SHP77 treated with DMSO at 0.1 percent for 48 hours (cell line): ENCODE measurements at regions not wholly inside any gene's neighbourhood (a gene's known extent, or its start where the extent isn't known, plus 50 kb on each side); places are given as distances from the start of the nearest gene placed in this dataset.
A peak's percentile ranks its signal among the peaks of the same experiment; 100 is the strongest.

Experiments used
- DNase-seq: peaks from one replicate; lab custom pipeline; 2025; lab: John Stamatoyannopoulos, UW

DNA sequence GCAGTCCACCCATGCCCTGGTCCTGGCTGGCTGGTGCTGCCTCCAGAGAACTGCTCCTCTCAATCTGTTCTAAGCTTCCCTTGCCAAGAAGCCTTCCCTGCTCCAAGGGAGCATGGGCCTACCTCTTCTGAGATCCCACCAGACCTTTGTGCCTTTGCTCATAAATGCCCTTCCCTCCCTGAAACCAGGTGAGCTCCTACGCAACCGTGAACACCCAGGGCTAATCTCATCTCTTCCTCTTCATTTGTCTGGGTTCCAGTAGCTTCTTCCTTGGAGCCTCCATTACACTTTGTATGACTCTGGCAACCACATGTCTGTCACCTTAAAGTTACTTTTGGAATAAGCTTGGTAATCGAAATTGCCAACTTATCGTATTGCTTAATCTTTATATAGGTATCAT is 270.6 kb downstream of the PBX3 start:
- DNase-seq = no peak

DNA sequence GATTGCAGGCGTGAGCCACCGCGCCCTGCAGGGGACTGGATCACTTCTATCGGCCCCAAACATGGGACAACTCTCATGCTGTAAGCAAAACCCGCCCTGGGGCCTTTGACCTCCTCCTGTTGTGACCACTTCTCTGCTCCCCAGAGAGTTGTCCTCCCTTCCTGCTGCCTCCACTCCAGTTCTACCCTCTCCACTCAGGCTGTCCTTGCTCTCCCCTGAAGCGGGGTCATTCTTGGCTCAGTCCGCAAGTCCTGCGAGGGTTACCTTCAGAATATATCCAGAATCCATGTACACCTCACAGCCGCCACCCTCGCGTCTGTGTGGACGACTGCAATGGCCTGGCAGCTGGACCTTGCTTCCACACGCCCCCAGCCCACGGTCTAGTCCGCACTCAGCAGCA is 273.7 kb downstream of the PBX3 start:
- DNase-seq = no peak

DNA sequence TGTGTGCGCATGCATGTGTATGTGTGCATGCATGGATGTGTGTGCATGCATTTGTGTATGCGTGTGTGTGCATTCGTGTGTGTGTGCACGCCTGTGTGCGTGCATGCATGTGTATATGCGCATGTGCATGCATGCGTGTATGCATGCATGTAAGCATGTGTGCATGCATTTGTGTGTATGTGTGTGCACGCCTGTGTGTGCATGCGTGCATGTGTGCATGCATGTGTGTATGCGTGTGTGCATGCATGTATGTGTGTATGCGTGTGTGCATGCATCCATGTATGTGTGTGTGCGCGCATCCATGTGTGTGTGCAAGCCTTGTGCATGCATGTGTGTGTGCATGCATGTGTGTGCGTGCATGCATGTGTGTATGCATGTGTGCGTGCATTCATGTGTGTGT is 276.8 kb downstream of the PBX3 start:
- no peak for DNase-seq

DNA sequence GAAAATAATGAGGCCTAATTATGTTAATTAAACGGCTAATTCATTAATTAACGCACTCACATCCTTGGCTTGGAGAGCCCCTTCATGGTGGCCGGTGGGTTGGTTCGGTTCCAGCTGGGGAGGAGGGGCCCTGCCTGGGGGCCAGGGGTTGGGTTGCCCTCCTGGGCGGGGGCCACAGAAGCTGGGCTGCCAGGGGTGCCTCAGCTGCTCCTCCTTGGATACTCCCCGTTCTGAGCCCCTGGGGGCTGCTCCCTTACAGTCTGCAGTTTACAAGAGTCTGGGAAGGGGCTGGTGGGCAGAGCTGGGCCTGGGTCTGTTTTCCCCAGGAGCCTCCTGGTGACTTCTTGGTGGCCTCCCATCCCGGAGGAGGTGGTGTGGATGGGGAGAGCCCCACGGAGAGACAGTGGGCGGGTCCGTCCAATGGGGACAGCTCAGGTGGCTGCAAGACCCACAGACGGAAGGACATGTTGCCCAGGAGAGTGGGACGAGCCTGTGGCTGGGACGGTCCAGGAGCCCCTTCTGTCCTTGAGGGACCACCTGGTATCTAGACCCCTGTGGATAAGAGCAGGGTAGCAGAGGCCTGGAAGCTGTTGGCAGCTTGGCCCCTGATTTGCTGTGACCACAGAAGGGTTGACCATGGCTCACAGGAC is 277.5 kb downstream of the PBX3 start:
- no peak for DNase-seq

DNA sequence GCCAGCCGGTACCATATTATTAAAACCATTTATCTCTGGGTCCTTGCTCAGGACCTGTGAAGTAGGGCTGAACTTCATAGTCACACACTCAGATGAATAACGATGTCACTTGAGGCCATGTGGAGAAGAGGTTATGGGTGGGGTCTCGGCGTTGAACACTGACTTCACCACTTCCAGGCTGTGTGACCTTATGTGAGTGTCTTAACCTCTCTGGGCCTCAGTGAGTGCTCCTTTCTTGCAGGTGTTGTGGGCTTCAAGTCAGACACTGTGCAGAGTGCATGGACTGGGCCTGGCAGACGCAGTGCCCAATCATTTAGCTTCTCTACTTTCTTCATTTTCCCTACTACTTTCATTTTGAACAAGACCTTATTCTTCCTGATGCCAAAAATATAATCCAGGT is 278.8 kb downstream of the PBX3 start:
- no peak for DNase-seq

DNA sequence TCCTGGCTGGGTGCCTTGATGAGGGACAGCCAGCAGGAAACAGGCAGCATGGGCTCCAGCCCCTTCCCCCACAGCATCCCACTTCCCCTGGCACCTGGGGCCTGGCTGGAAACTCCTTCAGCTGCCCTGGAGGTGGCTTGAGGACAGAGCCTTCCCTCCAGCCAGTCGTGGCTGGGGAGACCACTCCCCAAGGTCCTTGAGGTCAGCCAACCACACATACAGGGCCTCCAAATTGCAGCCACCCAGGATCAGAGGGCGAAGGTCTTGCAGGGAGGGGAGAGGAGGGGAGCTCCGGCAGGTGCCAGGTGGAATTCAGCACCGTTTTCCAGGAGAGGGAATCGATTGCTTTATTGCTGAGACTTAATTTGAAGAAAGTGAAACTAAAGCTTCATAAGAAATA is 280.4 kb downstream of the PBX3 start:
- no peak for DNase-seq

DNA sequence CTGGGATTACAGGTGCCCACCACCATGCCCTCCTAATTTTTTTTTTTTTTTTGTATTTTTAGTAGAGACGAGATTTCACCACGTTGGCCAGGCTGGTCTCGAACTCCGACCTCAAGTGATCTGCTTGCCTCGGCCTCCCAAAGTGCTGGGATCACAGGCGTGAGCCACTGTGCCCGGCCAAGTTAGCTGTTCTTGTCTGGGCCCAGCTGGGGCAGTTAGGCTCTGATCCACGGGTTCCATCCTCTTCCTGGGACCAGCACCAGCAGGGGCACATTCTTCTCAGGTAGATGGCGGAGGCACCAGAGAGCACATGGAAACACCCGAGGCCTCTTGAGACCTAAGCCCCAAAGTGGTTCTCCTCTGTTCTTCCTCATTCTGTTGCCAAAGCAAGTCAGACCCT is 281.6 kb downstream of the PBX3 start:
- no peak for DNase-seq

DNA sequence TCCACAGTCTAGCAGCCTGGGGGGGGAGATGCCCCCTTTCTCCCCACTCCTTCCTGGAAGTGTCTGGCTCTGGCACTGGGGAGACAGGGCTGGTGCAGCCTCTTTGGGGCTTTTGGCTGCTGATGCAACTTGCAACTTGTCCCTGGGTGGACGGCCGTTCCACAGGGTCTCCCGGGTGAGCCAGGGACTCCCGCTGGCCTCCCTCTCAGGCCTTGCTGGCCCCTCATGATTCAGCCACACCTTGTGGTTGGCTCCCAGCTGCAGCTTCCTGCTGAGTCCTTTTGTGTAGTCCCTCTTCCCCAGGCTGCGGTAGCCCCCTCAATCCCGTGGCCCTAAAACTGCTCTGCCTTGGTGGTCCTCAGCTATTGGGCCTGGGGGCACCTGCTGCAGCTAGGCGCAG is 283.5 kb downstream of the PBX3 start:
- DNase-seq = no peak

DNA sequence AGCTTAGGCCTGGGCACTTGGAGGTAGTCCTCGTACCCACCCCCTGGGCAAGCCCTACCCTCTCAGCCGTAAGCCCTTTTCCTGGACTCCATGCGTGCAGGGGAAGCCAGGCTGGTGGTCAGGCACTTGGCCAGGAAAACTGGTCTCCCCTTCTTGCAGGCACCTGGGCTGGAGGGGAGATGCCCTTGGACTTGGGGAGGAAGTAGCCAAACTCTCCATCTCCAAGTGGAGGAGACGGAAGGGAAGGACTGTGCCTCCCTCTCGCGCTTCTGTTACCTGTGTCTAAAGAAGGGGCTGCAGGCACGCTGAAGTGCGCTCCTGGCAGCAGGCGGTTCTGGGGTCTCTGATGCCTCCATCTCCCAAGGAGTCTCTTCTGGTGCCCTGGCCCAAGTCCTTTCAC is 283.9 kb downstream of the PBX3 start:
- no peak for DNase-seq

DNA sequence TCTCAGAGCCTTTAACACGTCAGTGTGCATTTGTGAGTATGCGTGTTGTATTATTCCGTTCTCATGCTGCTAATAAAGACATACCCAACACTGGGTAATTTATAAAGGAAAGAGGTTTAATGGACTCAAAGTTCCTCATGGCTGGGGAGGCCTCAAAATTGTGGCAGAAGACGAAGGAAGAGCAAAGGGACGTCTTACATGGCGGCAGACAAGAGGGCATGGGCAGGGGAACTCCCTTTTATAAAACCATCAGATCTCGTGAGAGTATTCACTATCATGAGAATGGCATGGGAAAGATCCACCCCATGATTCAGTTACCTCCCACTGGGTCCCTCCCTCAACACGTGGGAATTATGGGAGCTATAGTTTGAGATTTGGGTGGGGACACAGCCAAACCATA is 285.0 kb downstream of the PBX3 start:
- DNase-seq = no peak

DNA sequence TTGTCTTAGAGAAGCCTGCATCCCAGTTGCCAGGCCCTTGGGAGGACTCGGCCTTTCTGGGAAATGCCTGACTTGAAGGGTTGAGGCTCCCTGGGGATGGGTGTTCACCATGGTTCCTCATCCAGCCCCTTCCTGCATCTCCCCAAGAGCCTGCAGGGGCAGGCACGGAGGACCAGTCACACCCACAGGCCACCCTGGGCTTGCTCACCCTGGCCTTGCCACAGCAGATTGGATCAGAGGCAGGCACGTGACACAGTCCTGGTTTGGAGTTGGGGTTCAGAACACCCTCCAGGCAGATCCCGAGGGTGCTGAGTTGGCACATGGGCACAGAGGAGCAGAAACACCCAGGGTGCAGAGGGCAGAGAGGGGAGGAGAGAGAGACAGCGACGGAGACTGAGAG is 286.1 kb downstream of the PBX3 start:
- DNase-seq = no peak

DNA sequence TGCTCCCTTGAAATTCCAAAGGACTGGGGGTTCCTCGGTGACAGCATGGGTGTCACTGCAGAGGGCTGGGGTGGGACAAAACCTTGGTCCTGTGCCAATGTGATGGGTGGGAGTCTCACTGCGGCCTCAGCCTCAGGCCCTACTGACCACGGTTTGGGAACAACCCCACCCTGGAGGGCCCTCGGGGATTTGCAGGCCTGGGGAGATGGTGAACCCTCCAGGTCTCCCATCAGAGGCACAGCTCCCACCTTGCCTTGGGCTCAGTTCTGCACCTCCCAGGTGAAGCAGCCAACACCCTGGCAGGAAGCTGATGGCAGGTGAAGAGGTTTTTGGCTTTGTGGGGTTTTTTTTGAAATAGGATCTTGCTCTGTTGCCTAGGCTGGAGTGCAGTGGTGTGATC is 286.8 kb downstream of the PBX3 start:
- no peak for DNase-seq

DNA sequence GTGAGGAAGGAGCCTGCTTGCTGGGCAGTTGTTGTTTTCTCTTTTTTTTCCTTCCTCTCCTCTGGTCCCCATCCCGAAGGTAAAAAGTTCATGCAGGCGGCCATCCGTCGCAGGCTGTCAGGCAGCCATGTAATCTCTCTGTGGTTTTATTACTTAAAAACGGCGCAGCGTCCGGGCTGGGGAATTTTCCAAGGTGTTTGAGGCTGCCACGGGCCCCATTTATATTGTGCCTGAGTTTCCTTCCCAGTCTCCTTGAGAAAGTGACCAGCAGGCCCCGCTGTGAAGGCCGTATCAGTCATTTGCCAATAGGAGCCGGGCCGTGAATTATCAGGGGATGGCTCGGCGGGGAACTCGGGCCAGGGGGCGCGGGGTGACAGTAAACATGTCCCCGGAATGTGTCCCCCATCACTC is 289.7 kb downstream of the PBX3 start:
- DNase-seq = no peak

DNA sequence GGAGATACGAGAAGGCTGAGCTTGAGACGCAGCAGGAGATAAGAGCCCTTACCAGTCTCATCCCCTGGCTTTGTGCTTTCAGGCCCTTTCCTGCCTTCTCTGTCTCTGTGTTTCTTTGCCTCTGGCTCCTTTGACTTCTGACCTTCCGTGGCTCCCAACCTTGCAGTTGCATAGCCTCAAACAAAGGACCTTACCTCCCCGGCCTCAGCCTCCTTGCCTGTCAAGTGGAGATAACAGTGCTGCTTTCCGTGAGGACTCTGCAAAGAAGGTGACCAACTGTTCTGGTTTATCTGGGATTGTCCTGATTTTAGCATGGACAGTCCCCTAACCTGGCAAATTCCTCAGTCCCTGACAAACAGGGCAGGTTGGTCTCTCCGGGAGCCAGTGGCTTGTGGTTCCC is 287.8 kb upstream of the MVB12B start:
- no peak for DNase-seq

DNA sequence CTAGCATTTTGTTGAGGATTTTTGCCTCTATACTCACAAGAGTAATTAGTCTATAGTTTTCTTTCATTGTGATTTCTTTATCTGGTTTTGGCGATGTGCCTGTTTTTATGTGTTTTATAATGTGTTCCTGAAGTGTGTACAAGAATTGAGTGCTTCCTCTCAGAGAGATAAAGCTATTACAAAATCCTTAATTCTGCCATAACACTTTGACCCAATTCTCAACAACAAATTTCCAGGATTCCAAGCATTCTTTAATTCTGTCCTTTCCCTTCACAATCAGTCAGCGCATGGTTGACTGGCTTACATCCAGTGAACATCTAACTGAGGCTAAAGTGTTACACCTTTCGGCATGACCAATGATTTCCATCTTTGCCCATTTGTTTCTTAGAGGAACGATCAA is 282.9 kb upstream of the MVB12B start:
- no peak for DNase-seq

DNA sequence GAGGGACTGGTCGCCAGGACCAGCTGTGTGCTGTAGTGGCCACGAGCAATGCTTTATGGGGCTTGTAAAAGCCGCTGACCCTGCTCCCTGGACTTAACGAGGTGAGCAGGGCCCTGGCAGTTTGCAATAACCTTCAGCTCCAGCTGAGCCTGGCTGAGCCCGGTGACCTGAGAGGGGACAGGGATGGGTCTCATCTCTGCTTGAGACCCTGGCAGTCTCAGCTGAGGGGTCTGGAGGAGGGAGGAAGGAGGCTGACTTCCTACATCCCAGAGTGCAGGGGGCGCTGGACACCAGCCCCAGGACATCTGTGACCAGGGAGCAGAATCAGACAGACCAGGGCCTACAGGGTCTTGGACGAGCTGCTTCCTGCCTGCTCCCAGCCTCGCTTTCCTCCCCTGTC is 277.5 kb upstream of the MVB12B start:
- no peak for DNase-seq

DNA sequence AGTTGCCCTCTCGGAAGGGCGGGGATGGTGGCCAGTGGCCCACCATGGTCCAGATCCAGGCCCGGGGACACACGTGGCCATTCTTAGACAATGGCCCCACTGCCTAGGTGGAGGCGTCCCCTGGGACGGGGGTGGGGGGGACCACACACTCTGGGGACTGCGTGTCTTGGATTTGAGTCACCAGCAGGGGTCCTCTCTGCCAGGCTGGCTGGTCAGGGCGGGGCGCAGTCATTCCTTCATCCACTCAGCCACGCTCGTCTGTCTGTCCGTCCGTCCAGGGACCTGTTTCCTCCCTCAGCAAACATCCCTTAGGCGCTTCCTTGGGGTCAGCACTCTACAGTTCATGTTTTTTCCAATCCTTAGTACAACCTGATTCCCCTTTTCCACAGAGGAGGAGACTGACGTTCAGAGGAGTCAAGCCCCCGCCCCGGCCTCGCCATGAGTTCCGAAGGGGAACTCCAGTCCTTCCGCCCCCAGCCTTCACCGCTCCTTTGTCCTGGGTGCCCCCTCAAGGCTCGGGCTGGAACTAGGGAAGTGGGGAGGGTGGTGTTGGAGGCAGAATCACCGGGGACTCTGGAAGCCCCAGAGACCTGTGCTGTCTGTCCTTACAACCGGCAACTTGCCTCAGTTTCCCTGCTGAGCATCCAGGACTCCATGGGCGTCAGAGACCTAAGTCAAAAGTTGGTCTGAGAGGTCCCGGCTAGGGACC is 276.6 kb upstream of the MVB12B start:
- DNase-seq = no peak

DNA sequence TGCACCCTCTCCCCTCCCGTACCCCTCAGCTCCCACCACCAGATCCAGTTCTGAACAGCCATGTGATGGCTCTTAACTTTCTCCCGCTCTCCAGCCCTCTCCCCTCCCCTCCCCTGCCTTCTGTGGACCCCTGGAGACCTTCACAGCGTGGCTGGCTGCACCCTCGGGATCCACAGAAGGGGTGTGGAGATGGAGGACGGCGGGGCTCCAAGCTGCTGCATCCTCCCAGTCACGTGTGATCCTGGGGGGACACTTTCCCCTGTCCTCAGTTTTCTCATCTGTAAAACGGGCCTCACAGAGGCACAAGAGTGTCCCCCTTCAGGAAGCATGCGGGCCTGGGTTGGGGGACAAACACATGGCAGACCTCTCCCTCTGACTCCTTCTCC is 276.0 kb upstream of the MVB12B start:
- DNase-seq = no peak

DNA sequence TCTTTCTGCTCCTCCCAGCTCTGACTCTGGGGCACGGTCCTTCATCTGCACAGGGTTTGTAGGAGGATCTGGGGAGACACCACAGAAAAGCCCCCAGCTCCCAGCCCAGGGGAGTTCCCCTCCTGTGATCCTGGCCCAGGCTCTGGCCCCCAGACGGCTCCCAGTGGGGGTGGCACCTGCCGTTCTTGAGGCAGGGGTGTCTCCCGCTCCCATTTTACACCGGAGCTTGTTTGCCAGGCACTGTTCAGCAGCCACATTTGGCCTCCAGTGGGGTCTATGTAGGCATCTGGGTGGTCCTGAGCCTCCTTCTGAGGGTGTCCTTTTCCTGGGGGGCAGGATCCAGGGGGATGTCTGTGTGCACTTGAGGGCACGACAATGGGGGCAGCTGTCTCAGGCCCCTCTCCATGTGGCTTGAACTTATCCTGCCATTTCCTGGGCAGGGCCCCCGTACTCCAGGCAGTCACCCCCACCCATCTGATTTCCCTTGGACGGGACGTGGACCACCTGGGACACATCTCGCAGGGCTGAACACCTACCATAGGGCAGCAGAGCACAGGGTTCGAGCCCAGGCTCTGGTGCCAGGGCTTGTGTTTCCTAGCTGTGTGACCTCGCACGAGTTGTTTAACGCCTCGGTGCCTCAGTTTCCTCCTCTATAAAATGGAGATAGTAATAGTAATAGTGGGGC is 275.0 kb upstream of the MVB12B start:
- no peak for DNase-seq

DNA sequence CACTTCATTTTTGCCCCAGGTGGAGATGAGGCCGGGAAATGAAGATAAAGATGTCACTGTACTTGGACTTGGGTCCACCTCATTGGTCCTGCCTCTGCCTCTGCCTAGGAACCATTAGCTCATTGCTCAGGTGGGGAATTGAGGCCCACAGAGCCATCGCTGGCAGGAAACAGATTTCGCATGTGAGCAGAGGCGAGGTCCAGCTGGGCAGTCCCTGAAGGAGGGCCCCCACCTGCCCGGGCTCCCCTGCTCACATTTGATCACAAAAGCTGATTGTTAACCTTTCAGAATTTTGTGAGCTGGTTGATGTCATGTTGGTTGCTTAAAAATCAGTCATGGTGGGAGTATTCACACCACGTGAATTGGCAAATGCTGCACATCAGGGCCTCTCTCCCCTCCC is 273.8 kb upstream of the MVB12B start:
- no peak for DNase-seq

DNA sequence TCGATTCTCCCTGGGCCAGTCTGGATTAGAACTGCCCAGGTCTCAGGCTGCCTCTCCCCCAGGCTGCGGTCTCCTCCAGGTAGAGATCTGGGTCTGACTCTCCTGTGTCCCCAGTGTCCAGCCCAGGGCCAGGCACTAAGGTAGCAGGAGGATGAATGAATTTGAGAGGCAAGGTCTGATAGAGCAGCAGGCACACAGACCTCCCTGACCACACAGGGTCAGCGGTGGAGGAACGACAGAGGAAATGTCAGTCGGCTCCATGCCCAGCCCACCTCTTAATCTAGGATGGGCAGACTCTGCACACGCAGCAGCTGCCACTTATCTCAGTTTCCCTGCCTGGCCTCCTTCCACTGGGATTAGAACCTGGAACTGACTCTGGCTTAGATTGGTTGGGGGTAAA is 272.7 kb upstream of the MVB12B start:
- DNase-seq = no peak

DNA sequence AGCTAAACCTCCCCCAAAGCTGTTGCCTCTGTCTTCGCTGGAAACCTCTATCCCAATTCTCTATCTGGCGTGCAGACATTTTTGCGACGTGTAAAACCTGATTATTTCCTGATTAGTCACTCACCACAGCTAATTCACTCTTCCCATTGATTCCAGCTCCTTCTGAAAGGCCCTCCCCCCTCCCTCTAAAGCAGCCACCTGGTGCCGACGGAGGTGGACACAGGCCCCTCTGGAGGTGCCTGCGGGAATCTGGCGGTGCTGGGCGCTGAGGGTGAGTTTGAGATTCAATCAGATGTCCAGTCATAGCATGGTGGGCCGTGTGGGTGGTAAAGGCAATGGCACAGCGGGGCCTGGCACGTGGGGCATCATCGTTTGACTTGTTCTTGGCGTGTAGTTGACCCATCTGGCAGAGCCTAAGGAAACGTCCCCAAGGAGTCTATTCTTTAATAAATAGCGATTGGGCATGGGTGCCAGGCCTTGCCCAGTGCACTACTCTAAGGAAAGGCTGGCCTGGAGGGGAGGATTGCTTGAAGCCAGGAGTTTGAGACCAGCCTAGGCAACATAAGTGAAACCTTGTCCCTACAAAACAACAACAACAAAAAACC is 271.1 kb upstream of the MVB12B start:
- no peak for DNase-seq

DNA sequence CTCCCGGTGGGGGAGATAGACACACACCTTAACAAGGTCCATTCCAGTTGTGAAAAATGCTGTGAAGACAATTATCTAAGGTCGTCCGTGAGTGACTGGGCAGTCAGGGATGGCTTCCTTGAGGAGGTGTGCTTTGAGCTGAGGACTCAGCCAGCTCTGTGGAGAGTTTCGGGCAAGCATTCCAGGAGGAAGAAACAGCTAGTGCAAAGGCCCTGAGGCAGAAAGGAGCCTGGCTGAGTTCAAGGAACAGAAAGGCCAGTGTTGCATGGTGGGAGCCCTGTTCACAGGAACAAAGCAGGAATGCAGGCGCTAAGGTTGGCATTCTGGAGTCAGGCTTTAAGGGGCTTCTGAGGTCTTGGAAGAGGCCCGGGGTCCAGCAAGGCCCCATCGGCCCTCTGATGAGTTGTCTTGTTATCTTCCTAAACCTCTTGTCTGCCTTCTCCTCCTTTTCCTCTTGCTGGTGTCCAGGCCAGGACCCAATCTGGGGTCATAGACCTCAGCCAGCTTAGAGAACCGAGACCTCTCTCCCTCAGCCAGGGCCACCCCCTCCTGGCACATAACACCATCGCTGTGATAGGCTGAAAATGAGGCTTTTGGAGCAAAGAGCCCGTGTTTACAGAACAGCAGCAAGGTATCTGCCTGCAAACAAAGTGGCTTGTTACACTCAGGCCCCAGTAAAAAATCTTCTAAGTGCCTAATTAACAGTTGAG is 270.2 kb upstream of the MVB12B start:
- DNase-seq = peak; percentile 25
